Stomach (tissue), 4 donors: ENCODE measurements at regions not wholly inside any gene's neighbourhood (a gene's known extent, or its start where the extent isn't known, plus 50 kb on each side); places are given as distances from the start of the nearest gene placed in this dataset.

ENCODE experiments used
- POLR2AphosphoS5 ChIP-seq, 3 donors: sonication (generic); formaldehyde crosslinking; IDR thresholded peaks; one replicate each; pipeline ENCODE4 v1.6.1; 2016; ENCODE audit warnings: antibody characterized with exemption in 3 of 3
- TF ChIP-seq, protein P1 (sequence below), 7 experiments: fragments of 450-650 bp in 4 of 7; fragments of 200-600 bp in 3 of 7; sonication (generic) in 3 of 7; IDR thresholded peaks; one replicate each; pipeline ENCODE4 v1.5.1; 2016 to 2019; ENCODE audit warnings: antibody characterized with exemption in 7 of 7, control low read depth in 2 of 7, mild to moderate bottlenecking in 1 of 7

DNA sequence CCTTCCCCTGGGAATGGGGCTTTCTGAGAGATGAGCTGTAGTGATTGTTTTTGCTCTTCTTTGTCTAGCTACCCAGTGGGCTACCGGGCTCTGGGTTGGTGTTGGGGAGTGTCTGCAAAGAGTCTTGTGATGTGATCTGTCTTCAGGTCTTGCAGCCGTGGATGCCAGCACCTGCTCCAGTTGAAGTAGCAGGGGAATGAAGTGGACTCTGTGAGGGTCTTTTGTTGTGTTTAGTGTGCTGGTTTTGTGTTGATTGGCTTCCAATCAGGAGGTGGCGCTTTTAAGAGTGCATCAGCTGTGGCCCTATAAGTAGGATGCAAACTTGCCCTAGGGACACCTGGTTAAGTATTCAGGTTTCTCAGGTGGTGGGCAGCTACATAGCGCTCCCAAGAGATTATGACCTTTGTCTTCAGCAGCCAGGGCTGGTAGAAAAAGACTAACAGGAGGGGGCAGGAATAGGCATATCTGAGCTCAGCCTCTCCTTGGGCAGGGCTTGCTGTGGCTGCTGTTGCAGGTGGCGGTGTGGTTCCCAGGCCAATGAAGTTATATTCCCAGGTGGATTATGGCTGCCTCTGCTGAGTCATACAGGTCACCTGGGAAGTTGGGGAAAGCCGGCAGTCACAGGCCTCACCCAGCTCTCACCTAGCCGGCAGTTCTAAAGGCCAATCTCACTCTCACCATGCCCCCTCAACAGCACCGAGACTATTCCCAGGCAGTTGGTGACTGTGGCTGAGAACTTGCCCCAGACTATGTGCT is 315.7 kb upstream of the C11orf87 start:
- no peak for TF ChIP-seq POLR2AphosphoS5 (IDR thresholded peaks at IDR 0.05)
- TF ChIP-seq, protein P1, sequence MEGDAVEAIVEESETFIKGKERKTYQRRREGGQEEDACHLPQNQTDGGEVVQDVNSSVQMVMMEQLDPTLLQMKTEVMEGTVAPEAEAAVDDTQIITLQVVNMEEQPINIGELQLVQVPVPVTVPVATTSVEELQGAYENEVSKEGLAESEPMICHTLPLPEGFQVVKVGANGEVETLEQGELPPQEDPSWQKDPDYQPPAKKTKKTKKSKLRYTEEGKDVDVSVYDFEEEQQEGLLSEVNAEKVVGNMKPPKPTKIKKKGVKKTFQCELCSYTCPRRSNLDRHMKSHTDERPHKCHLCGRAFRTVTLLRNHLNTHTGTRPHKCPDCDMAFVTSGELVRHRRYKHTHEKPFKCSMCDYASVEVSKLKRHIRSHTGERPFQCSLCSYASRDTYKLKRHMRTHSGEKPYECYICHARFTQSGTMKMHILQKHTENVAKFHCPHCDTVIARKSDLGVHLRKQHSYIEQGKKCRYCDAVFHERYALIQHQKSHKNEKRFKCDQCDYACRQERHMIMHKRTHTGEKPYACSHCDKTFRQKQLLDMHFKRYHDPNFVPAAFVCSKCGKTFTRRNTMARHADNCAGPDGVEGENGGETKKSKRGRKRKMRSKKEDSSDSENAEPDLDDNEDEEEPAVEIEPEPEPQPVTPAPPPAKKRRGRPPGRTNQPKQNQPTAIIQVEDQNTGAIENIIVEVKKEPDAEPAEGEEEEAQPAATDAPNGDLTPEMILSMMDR (IDR thresholded peaks at IDR 0.05), result no peak
